ENCODE measurements at regions not wholly inside any gene's neighbourhood (a gene's known extent, or its start where the extent isn't known, plus 50 kb on each side); places are given as distances from the start of the nearest gene placed in this dataset.

GRCh38 chr1:198986036-198986435, 347.2 kb downstream of the PTPRC start:
- TF ChIP-seq CTCF (IDR thresholded peaks at IDR 0.05; ENCODE audit: low read depth, low read length): no peak
- no peak overlapping the region for H3K4me3 ChIP-seq (ENCODE audit: low read depth, low read length)

- no peak for TF ChIP-seq CTCF (IDR thresholded peaks at IDR 0.05; ENCODE audit: low read depth, low read length)
These were observed 347.6 kb downstream of the PTPRC start for GRCh38 chr1:198986442-198986841.

DNA sequence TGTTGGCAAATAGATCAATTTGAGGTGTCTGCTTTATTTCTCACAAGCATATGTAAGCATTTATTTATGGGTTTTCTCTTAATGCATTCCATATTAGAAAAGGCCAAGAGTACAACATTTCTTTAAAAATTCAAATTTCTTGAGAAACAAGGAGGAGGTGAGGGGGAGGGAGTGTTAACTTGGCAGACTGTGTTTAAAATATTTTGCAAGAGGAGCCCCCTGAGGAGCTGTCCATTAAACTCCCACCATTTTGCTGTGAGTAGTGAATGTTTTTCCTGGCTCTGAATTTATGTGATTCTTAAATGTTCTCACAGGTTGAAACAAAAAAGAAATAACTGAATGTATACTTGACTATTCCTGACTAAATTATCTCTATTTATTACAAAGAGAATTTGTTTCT, 363.8 kb downstream of the PTPRC start:
- H3K4me3 ChIP-seq (ENCODE audit: low read depth, low read length): no peak overlapping the region
- TF ChIP-seq CTCF (IDR thresholded peaks at IDR 0.05; ENCODE audit: low read depth, low read length): no peak

More at GRCh38 chr1:198986442-198986841, 347.6 kb downstream of the PTPRC start:
- H3K4me3 ChIP-seq (ENCODE audit: low read depth, low read length): no peak overlapping the region

- no peak overlapping the region for H3K4me3 ChIP-seq (ENCODE audit: low read depth, low read length)
- no peak for TF ChIP-seq CTCF (IDR thresholded peaks at IDR 0.05; ENCODE audit: low read depth, low read length)
These were observed 368.6 kb downstream of the PTPRC start for GRCh38 chr1:199007423-199007822.

GRCh38 chr1:199009447-199009846, 370.6 kb downstream of the PTPRC start:
- no peak overlapping the region for H3K4me3 ChIP-seq (ENCODE audit: low read depth, low read length)
- no peak for TF ChIP-seq CTCF (IDR thresholded peaks at IDR 0.05; ENCODE audit: low read depth, low read length)

DNA sequence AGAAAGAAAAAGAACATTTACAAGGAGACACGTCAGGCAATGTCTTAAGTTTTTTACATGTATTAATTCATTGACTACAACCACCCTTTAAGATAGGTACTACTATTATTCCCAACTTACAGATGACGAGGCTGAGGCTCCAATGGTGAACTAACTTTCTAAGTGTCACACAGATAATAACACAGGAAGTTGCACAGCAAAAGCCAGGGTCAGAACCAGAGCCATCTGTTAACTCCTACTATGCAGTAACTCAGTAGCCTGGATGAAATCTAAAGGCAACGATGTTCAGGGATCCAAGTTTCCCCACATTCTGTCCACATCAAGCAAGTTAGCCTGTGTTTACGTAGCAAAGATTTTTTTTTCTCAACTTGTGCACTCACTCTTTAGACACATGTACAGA, 371.7 kb downstream of the PTPRC start:
- no peak overlapping the region for H3K4me3 ChIP-seq (ENCODE audit: low read depth, low read length)
- TF ChIP-seq CTCF (IDR thresholded peaks at IDR 0.05; ENCODE audit: low read depth, low read length): no peak

DNA sequence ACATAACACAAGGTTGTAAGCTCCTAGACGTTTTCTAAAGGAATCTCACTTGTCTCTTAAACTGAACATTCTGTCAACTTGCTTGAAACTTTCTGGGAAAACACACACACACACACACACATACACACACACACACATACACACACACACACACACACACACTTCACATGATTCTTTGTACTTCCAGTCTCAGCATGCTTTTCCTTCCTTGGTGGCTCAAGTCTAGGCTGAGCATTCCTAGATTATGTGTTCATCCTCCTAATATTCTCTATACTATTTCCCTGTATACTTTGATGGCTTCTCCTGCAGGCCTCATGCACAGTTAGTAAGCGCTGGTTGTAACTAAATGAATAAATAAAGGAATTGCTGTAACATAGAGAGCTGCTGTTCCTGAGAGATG, 372.1 kb downstream of the PTPRC start:
- no peak for TF ChIP-seq CTCF (IDR thresholded peaks at IDR 0.05; ENCODE audit: low read depth, low read length)
- no peak overlapping the region for H3K4me3 ChIP-seq (ENCODE audit: low read depth, low read length)
